ENCODE measurements at regions not wholly inside any gene's neighbourhood (a gene's known extent, or its start where the extent isn't known, plus 50 kb on each side); places are given as distances from the start of the nearest gene placed in this dataset.

DNA sequence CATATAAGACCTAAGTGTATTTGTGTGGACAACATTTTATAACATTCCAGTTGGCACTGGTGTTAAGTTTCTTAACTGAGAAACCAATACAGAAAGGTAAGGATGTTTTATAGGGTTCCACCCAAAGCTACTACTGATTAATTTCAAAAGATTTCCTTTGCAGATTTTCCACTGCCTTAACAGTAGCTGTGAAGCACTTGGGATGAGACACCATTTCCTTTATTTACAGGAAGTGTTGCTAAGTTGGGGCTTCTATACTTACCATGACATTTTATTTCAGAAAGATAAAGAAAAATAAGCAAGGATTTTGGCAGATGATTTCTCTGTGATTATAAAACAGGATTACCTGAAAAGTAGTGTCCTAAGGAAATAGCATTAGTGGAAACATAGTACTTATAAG, 234.3 kb downstream of the CALCRL start:
- no peaks in the 10 kb centered on the region for H3K36me3 ChIP-seq (ENCODE audit: control insufficient read depth, insufficient read depth, low read length)
- no peak for DNase-seq (ENCODE audit: low read depth)
- no peaks in the 10 kb centered on the region for H3K27me3 ChIP-seq (ENCODE audit: control insufficient read depth, insufficient read depth, low read length)
- H3K4me3 ChIP-seq (ENCODE audit: low read depth, low read length), result no peak overlapping the region
- TF ChIP-seq, protein P1, sequence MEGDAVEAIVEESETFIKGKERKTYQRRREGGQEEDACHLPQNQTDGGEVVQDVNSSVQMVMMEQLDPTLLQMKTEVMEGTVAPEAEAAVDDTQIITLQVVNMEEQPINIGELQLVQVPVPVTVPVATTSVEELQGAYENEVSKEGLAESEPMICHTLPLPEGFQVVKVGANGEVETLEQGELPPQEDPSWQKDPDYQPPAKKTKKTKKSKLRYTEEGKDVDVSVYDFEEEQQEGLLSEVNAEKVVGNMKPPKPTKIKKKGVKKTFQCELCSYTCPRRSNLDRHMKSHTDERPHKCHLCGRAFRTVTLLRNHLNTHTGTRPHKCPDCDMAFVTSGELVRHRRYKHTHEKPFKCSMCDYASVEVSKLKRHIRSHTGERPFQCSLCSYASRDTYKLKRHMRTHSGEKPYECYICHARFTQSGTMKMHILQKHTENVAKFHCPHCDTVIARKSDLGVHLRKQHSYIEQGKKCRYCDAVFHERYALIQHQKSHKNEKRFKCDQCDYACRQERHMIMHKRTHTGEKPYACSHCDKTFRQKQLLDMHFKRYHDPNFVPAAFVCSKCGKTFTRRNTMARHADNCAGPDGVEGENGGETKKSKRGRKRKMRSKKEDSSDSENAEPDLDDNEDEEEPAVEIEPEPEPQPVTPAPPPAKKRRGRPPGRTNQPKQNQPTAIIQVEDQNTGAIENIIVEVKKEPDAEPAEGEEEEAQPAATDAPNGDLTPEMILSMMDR (IDR thresholded peaks at IDR 0.05; ENCODE audit: insufficient read depth, low read length, poor library complexity, severe bottlenecking), result no peak

DNA sequence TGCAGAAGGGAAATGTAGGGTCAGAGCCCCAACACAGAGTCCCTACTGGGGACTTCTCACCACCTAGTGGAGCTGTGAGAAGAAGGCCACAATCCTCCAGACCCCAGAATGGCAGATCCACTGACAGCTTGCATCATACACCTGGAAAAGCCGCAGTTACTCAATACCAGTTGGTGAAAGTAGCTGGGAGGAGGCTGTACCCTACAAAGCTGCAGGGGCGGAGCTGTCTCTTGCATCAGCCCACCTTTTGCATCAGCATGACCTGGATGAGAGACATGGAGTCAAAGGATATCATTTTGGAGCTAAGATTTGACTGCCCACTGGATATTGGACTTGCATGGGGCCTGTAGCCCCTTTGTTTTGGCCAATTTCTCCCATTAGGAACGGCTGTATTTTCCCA, 237.3 kb downstream of the CALCRL start:
- Histone ChIP-seq H3K27me3 (ENCODE audit: control insufficient read depth, insufficient read depth, low read length) (no peaks in the 10 kb centered on the region), H3K4me3 (ENCODE audit: low read depth, low read length) (no peak overlapping the region), H3K36me3 (ENCODE audit: control insufficient read depth, insufficient read depth, low read length) (no peaks in the 10 kb centered on the region)
- TF ChIP-seq, protein P1 (IDR thresholded peaks at IDR 0.05; ENCODE audit: insufficient read depth, low read length, poor library complexity, severe bottlenecking), result no peak
- no peak for DNase-seq (ENCODE audit: low read depth)

DNA sequence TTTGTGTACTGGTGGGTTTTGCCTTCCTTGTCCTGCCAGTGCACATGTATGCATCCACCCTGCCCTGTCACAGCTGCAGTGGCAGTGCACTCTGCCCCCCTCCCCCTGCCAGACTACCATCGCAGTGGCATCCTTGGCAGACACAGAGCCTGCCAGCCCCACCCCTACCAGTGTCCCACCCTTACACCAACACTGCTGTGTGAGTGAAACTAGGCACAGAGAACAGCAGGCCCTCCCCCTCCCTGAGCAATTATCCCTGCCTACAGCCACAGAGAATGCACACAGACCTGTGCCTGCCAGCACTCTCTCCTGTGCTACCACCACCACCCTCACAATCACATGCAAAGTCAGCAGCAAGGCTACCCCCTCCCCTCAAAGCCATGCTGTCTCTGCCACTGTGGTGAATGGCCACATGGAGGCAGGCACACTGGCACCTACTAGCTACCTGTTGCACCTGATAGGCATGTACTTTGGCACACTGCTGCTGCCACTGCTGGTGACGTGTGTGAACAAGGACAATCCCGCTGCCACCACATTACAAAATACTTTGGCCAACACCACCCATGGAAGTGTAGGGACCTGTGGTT, 239.8 kb downstream of the CALCRL start:
- TF ChIP-seq, protein P1 (IDR thresholded peaks at IDR 0.05; ENCODE audit: insufficient read depth, low read length, poor library complexity, severe bottlenecking), result no peak
- no peak overlapping the region for H3K4me3 ChIP-seq (ENCODE audit: low read depth, low read length)
- no peaks in the 10 kb centered on the region for H3K27me3 ChIP-seq (ENCODE audit: control insufficient read depth, insufficient read depth, low read length)
- no peaks in the 10 kb centered on the region for H3K36me3 ChIP-seq (ENCODE audit: control insufficient read depth, insufficient read depth, low read length)
- DNase-seq (ENCODE audit: low read depth), result no peak

DNA sequence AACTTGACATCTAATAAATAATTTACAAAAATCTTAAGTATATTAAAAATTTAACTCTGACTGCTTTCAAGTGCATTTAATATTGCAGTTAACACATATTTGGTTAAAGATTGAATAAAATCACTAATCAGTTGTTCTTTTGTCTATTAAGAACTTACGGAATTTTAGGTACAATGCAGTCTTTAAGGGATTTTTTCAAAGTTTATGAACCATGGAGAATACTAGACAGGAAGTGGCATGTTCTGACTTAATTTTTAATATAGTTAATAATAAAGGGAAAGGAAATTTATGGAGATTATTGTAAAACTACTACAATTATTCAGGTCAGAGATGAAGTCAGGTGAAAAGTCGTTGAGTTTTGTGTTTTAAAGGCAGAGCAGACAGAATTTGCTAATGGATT, 240.9 kb downstream of the CALCRL start:
- Histone ChIP-seq H3K4me3 (ENCODE audit: low read depth, low read length) (no peak overlapping the region), H3K27me3 (ENCODE audit: control insufficient read depth, insufficient read depth, low read length) (no peaks in the 10 kb centered on the region), H3K36me3 (ENCODE audit: control insufficient read depth, insufficient read depth, low read length) (no peaks in the 10 kb centered on the region)
- no peak for DNase-seq (ENCODE audit: low read depth)
- TF ChIP-seq, protein P1 (IDR thresholded peaks at IDR 0.05; ENCODE audit: insufficient read depth, low read length, poor library complexity, severe bottlenecking), result no peak

DNA sequence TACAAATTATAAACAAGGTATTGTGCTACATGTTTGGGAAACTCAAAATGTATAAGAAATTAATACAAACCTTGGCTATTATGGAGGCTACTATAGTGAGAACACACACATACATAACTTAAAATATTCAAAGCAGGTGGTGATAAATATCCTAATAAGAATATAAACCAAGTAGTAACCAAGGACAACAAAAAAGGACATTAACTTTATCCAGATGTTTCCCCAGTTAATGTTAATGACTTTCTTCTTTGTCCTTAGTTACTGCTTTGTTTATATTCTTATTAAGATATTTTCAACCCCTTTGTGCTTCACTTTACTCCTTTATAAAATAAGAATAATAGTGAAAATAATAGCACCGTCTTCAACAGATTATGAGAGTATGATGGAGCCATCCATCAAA, 241.6 kb downstream of the CALCRL start:
- no peak overlapping the region for H3K4me3 ChIP-seq (ENCODE audit: low read depth, low read length)
- no peaks in the 10 kb centered on the region for H3K36me3 ChIP-seq (ENCODE audit: control insufficient read depth, insufficient read depth, low read length)

DNA sequence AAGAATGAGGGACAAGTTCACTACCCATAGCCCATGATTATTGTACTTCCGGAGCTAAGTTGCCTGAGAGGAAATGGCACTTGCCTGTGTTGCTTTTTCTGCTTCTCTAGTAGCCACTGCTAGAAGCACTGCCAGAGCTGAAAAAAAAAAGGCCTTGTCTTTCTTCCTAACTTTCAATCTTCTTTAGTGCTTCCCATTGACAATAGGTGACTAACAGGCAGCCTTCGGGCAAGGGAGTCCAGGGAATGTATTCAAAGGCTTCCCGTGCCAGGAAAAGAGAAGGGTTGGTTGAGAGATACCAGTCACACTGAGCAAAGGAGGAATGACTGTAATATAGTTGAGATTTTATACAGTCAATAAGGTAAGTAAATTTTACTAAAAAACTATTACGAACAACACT, 242.0 kb downstream of the CALCRL start:
- no peaks in the 10 kb centered on the region for H3K27me3 ChIP-seq (ENCODE audit: control insufficient read depth, insufficient read depth, low read length)
- TF ChIP-seq, protein P1 (IDR thresholded peaks at IDR 0.05; ENCODE audit: insufficient read depth, low read length, poor library complexity, severe bottlenecking), result no peak
- peak; percentile 7 for DNase-seq (ENCODE audit: low read depth)
- no peaks in the 10 kb centered on the region for H3K36me3 ChIP-seq (ENCODE audit: control insufficient read depth, insufficient read depth, low read length)
- no peak overlapping the region for H3K4me3 ChIP-seq (ENCODE audit: low read depth, low read length)

More for the DNA sequence above, 241.6 kb downstream of the CALCRL start:
- H3K27me3 ChIP-seq (ENCODE audit: control insufficient read depth, insufficient read depth, low read length), result no peaks in the 10 kb centered on the region
- TF ChIP-seq, protein P1 (IDR thresholded peaks at IDR 0.05; ENCODE audit: insufficient read depth, low read length, poor library complexity, severe bottlenecking), result no peak
- DNase-seq (ENCODE audit: low read depth), result no peak
